ENCODE measurements at regions not wholly inside any gene's neighbourhood (a gene's known extent, or its start where the extent isn't known, plus 50 kb on each side); places are given as distances from the start of the nearest gene placed in this dataset.

DNA sequence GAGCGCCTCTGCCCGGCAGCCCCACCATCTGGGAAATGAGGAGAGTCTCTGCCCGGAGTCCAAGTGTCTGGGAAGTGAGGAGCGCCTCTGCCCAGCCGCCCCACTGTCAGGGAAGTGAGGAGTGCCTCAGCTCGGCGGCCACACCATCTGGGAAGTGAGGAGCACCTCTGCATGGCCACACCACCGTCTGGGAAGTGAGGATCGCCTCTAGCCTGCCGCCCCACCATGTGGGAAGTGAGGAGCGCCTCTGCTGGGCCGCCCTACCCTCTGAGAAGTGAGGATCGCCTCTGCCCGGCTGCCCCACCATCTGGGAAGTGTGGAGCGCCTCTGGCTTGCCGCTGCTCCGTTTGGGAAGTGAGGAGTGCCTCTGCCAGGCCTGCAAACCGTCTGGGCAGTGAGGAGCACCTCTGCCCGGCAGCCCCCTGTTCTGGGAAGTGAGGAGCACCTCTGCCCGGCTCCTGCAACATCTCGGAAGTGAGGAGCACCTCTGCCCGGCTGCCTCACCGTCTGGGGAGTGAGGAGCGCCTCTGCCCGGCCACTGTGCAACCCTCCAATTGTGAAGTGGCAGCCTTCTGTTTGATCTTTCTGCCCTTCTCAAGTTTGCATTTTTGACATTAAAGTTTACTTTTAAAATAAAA is 60.8 kb upstream of the CEACAM21 start:
- in situ Hi-C loops (cut with MboI; ENCODE audit: low sequenced_read_pairs) (no loop called here), dilution Hi-C loops (cut with HindIII; ENCODE audit: low sequenced_read_pairs, unreplicated experiment) (no loop called here), intact Hi-C loops (cut with micrococcal nuclease) (no loop called here)
- no peak overlapping the region for H3K18ac ChIP-seq (ENCODE audit: low read depth, low read length)
- no peak overlapping the region for H3K56ac ChIP-seq (ENCODE audit: extremely low read depth, insufficient read depth, low read length)
- H2AK9ac ChIP-seq (replicated peaks; ENCODE audit: low read depth, low read length, poor library complexity), result no peak overlapping the region
- CTCF ChIA-PET, result no interaction called here
- H3K27ac ChIP-seq (ENCODE audit: insufficient read depth, low read length), result no peak overlapping the region
- no peak overlapping the region for H2AK5ac ChIP-seq (ENCODE audit: low read depth, low read length)
- H3K27me3 ChIP-seq (ENCODE audit: control insufficient read depth, insufficient read depth, low read length), result peaks cover 13% of the 10 kb centered on the region
- H2BK15ac ChIP-seq (ENCODE audit: low read depth, low read length), result no peak overlapping the region
- H4K20me1 ChIP-seq (ENCODE audit: insufficient read depth, low read length), result no peaks in the 10 kb centered on the region
- no peak overlapping the region for H3K9ac ChIP-seq (ENCODE audit: low read depth, low read length)
- no peaks in the 10 kb centered on the region for H3K9me3 ChIP-seq (ENCODE audit: control insufficient read depth, insufficient read depth, low read length)
- H4K8ac ChIP-seq (ENCODE audit: low read depth in 2 of 2, low read length in 2 of 2), result no peak overlapping the region
- no peak overlapping the region for H2BK20ac ChIP-seq (ENCODE audit: low read depth, low read length)
- WGBS, 2 experiments (ENCODE audit: extremely low coverage in 2 of 2, insufficient read length in 1 of 2), result 28% methylated on average over 9 of the region's 25 CpGs; no CpG with 5 or more reads in 1 of the 2 experiments
- H3K36me3 ChIP-seq (ENCODE audit: control insufficient read depth, insufficient read depth, low read length), result no peaks in the 10 kb centered on the region
- H3K23ac ChIP-seq (ENCODE audit: low read depth, low read length), result no peak overlapping the region
- POLR2A ChIA-PET (ENCODE audit: unreplicated experiment), result no interaction called here
- H2BK5ac ChIP-seq (ENCODE audit: low read depth, low read length, poor library complexity, severe bottlenecking), result no peak overlapping the region
- no peak for TF ChIP-seq NFE2L2 (IDR thresholded peaks at IDR 0.05; ENCODE audit: low read depth, low read length)
- no peak for TF ChIP-seq RFX5 (IDR thresholded peaks at IDR 0.05; ENCODE audit: low read depth, low read length)
- no peak for TF ChIP-seq FOS (IDR thresholded peaks at IDR 0.05; ENCODE audit: low read depth, low read length)
- no peak for TF ChIP-seq RAD21 (IDR thresholded peaks at IDR 0.05; ENCODE audit: low read length)
- no peak for TF ChIP-seq MXI1 (IDR thresholded peaks at IDR 0.05; ENCODE audit: borderline replicate concordance, low read depth, low read length)
- no peak for TF ChIP-seq CEBPB (IDR thresholded peaks at IDR 0.05; ENCODE audit: low read depth, low read length)
- no peak for TF ChIP-seq CHD1 (IDR thresholded peaks at IDR 0.05; ENCODE audit: low read depth, low read length)
- TF ChIP-seq MAZ (IDR thresholded peaks at IDR 0.05; ENCODE audit: borderline replicate concordance, low read depth, low read length), result no peak
- TF ChIP-seq SMC3 (IDR thresholded peaks at IDR 0.05; ENCODE audit: low read depth, low read length), result no peak
- TF ChIP-seq RCOR1 (IDR thresholded peaks at IDR 0.05; ENCODE audit: insufficient replicate concordance, low read length), result no peak
- no peak for TF ChIP-seq MAFK (IDR thresholded peaks at IDR 0.05; ENCODE audit: low read depth, low read length)
- TF ChIP-seq, protein P1, sequence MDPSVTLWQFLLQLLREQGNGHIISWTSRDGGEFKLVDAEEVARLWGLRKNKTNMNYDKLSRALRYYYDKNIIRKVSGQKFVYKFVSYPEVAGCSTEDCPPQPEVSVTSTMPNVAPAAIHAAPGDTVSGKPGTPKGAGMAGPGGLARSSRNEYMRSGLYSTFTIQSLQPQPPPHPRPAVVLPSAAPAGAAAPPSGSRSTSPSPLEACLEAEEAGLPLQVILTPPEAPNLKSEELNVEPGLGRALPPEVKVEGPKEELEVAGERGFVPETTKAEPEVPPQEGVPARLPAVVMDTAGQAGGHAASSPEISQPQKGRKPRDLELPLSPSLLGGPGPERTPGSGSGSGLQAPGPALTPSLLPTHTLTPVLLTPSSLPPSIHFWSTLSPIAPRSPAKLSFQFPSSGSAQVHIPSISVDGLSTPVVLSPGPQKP (IDR thresholded peaks at IDR 0.05; ENCODE audit: borderline replicate concordance, low read depth, low read length), result no peak
- TF ChIP-seq, protein P2, sequence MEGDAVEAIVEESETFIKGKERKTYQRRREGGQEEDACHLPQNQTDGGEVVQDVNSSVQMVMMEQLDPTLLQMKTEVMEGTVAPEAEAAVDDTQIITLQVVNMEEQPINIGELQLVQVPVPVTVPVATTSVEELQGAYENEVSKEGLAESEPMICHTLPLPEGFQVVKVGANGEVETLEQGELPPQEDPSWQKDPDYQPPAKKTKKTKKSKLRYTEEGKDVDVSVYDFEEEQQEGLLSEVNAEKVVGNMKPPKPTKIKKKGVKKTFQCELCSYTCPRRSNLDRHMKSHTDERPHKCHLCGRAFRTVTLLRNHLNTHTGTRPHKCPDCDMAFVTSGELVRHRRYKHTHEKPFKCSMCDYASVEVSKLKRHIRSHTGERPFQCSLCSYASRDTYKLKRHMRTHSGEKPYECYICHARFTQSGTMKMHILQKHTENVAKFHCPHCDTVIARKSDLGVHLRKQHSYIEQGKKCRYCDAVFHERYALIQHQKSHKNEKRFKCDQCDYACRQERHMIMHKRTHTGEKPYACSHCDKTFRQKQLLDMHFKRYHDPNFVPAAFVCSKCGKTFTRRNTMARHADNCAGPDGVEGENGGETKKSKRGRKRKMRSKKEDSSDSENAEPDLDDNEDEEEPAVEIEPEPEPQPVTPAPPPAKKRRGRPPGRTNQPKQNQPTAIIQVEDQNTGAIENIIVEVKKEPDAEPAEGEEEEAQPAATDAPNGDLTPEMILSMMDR (conservative IDR thresholded peaks at IDR 0.05; ENCODE audit: low read depth, low read length), result no peak
- no peak for TF ChIP-seq POLR2A (IDR thresholded peaks at IDR 0.05; ENCODE audit: low read depth, low read length)
- TF ChIP-seq, protein P3, sequence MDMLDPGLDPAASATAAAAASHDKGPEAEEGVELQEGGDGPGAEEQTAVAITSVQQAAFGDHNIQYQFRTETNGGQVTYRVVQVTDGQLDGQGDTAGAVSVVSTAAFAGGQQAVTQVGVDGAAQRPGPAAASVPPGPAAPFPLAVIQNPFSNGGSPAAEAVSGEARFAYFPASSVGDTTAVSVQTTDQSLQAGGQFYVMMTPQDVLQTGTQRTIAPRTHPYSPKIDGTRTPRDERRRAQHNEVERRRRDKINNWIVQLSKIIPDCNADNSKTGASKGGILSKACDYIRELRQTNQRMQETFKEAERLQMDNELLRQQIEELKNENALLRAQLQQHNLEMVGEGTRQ (IDR thresholded peaks at IDR 0.05; ENCODE audit: low read depth, low read length), result no peak
- TF ChIP-seq BHLHE40 (IDR thresholded peaks at IDR 0.05; ENCODE audit: low read depth, low read length), result no peak
- BruUV-seq (replicated peaks), result no TSS peak
- no peak overlapping the region for H3K4ac ChIP-seq (ENCODE audit: low read depth, low read length)
- no peaks in the 10 kb centered on the region for H3K4me1 ChIP-seq (ENCODE audit: control insufficient read depth, insufficient read depth, low read length)
- no peak for DNase-seq
- H3K4me2 ChIP-seq (ENCODE audit: low read depth, low read length), result no peak overlapping the region
- H4K5ac ChIP-seq (ENCODE audit: low read depth, low read length), result no peak overlapping the region
- no peak for ATAC-seq (ENCODE audit: low read depth)
- no peaks in the 10 kb centered on the region for H3K79me1 ChIP-seq (ENCODE audit: low read depth in 1 of 2, low read length in 2 of 2)
- no peak overlapping the region for H3K4me3 ChIP-seq (ENCODE audit: insufficient read depth, low read depth, low read length)
- H3K9me1 ChIP-seq (ENCODE audit: insufficient read depth, low read length), result no peaks in the 10 kb centered on the region
- no peak overlapping the region for H4K91ac ChIP-seq (ENCODE audit: insufficient read depth, low read depth, low read length)
- H3K14ac ChIP-seq (replicated peaks; ENCODE audit: low read depth, low read length), result no peak overlapping the region
- H2AFZ ChIP-seq (replicated peaks; ENCODE audit: low read length, poor library complexity), result no peak overlapping the region
- no peak overlapping the region for H2BK120ac ChIP-seq (ENCODE audit: low read depth, low read length)
